HG02642 (cell line): ENCODE measurements at regions not wholly inside any gene's neighbourhood (a gene's known extent, or its start where the extent isn't known, plus 50 kb on each side); places are given as distances from the start of the nearest gene placed in this dataset.

ENCODE experiments used
- ATAC-seq: cut with Tn5 transposase; IDR thresholded peaks from one replicate; pipeline ENCODE4 v1.9.1; 2021; ENCODE audit warnings: mild to moderate bottlenecking; ENCODE audit not compliant: unreplicated experiment, poor library complexity

DNA sequence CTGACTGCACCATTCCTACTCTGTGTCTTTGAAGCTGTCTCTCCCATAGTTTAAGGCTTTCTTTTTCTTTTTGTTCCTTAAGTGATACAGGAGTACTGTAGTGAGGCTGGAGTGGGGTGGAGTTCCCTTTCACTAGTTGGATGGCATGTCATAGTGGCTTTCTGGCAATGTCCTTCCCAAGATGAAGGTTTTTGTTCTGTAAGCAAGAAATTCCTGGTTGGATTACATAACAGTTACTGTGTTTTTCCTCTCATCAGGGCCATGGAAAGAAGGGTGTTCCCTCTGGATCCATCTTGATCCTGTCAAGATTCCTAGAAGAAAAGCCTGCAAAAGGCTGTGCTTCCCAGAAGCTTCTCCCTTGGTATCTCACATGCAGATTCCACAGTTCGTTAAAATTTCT is 84.2 kb downstream of the ACKR3 start:
- no peak for ATAC-seq

DNA sequence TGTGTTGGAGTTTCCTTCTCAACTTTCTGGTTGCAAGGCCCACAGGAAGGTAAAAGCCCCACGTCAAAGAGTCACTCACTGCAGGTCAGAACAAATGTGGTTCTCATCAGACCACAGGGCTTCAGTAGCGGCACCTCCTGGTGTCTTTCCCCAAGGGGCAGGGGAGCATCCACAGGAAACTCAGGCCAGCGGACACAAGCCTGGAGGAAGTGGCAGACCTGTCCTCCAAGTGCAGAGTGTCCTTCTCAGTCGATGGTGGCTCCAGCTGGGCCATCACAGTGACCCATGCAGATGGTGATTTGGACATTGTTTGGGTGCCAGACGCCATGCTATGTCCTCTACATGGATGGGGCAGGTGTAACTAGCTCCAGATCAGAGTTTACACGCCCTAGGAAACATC is 84.9 kb downstream of the ACKR3 start:
- ATAC-seq = no peak

DNA sequence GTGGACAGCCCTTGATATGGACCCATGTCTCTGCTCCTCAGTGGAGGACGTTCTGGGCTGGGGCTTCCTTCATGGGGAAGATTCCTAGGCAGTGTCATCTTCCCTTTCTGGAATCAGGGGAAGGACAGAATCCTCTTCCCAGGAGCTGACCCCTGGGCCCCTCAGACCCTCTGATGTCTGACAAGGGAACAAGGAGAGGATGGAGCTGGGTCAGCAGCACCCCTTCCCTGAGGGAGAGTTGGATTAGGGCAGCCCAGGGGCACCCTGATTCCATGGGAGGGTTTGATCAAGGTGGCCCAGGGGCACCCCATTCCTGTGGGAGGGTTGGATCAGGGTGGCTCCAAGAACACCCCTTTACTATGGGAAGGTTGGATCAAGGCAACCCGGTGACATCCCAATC is 86.5 kb downstream of the ACKR3 start:
- no peak for ATAC-seq

DNA sequence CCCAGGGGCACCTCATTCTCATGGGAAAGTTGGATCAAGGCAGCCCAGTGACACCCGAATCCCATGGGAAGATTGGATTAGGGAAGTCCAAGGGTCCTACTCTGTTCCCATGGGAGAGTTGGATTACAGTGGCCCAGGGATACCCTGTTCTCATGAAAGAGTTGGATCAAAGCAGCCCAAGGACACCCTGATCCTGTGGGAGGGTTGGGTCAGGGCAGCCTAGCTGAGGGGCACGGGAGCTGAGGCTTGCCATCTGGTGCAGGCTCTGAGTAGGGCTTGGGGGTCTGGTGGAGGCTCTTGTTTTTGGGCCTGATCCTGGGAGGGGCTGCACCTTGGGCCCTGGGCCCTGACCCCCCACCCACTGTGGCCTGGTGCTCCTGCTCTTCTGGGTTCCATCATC is 87.1 kb downstream of the ACKR3 start:
- ATAC-seq = no peak

DNA sequence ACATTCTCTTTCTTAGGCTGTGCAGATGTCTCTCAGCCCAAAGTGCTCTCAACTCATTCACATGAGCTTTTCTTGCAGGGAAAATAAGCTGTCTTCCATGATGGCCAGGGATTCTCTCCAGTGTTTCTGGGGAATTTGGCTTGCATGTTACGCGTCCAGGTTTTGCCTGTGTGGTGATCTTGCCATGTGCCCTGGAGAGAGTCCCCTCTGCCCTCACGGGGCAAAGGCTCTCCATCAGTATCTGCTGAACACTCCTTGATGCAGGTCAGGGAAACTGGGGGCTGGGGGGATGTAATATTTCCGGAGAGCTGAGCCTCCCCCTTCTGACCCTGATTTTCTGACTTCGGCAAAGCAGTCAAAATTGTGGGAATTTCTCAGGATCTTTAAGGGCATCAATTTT is 87.6 kb downstream of the ACKR3 start:
- no peak for ATAC-seq

DNA sequence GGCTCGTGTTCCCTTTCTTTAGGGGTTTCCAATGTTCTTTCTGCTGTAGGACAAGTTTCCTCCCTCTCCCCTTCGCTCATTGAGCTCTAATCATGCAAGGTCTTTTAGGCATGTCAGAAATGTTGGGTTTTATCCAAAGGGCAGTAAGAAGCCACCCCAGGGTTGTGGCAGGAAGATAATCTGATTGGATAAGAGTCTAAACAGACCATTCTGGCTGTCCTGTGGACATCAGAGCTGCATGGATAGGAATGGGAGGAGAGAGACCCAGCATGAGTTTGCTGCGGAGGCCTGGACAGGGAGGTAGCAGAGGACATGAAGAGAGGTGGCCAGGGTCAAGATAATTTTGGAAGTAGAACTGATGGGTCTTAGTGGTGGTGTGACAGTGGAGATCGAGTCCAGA is 88.2 kb downstream of the ACKR3 start:
- ATAC-seq = no peak

DNA sequence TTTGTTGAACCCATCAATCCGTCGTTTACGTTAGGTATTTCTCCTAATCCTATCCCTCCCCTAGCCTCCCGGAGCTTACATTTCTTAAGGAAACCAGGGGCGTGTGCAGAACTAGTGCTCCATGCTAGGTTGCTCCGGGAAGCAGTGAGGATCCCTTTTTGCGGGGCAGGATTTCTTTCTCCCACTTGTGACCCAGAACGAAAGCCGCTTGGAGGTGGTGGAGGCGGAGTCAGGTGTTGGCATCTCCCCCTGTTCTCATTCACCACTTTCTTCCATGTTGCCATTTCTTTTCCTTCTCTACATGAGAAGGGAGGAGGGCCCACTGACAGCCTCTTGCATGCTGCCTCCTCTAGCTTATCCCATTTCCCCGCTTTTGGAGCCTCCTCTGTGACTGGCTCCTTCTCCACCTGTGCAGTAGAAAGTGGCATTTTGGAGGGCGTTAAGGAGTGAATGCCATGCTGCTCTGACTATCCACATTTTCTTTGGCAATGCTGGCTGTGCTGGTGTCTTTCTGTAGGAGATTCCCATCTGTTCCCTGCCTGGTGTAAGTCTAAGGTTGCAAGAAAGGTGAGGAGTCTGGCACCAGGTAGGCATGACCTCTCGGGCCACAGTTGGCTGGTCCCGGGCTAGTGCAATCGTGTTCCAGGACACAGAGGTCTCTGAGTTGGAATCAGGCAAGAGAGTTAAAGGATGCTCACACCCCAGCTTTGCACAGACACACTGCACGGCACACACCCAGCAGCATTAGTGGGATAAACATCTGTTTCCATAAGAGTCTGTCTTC is 89.5 kb downstream of the ACKR3 start:
- ATAC-seq = no peak

DNA sequence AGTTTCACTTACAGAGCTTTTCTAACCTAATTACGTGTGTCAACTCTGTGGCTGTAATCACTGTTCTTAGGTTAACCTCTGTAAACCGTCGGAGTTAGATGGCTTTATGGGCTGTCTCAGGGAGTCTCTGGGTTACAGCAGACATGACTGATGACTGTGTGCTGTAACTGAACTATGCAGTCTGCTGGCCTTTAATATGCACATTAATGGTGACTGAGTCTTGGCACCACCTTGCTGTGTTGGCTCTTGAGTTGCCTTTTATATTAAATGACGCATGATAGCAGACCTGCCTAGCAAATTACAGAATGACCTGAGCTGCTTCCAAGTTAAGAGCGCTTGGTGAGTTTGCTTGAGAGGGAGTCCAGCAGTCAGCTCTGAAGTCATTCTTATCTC is 90.1 kb downstream of the ACKR3 start:
- no peak for ATAC-seq

DNA sequence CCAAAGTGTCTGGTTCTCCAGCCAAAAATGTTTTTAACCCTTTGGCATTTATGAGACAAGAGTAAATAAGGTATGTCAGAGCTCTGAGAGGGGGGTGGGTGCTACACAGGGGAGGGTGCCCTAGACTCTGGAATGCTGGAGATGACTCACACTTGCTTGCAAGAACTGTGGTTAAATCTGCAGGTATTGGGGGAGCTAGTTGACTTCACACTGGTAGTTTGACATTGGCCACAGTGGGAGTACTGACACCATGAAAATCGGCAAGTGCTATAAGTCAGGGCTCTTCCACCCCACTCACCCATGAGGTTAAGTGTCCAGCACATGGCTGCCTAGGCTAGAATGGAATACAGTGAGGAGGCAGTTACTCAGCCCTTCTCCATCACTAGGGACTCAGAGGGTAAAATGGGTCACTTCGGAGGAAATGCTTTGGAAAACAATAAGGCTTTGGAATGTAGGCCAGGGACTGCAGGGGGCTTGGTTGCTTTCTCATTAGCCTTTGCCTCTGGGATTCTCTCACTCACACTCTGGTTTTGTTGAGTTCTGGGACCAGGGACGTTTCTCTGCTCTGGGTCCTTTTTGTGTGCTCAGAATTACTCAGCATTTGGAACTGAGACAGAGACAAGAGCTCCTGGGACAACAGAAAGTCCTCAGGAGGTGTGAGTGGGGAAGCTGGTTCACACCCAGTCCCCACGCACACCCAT is 91.6 kb downstream of the ACKR3 start:
- no peak for ATAC-seq

DNA sequence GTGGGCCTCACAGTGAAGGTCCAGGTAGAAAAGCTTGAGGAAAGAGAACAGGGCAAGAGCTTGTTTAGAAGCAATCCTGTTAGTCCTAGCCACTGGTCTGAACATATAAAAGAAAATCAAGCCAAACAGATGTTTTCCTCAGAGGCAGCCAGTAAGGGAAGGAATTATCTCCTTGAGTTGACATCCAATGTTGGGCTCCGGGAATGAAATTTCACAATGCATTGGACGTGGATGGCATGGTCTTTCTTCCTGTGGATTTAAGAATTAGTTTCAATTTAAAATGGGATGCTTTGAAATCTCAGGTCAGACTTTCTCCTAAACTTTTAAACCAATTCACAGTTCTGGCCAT is 92.1 kb downstream of the ACKR3 start:
- ATAC-seq = no peak

DNA sequence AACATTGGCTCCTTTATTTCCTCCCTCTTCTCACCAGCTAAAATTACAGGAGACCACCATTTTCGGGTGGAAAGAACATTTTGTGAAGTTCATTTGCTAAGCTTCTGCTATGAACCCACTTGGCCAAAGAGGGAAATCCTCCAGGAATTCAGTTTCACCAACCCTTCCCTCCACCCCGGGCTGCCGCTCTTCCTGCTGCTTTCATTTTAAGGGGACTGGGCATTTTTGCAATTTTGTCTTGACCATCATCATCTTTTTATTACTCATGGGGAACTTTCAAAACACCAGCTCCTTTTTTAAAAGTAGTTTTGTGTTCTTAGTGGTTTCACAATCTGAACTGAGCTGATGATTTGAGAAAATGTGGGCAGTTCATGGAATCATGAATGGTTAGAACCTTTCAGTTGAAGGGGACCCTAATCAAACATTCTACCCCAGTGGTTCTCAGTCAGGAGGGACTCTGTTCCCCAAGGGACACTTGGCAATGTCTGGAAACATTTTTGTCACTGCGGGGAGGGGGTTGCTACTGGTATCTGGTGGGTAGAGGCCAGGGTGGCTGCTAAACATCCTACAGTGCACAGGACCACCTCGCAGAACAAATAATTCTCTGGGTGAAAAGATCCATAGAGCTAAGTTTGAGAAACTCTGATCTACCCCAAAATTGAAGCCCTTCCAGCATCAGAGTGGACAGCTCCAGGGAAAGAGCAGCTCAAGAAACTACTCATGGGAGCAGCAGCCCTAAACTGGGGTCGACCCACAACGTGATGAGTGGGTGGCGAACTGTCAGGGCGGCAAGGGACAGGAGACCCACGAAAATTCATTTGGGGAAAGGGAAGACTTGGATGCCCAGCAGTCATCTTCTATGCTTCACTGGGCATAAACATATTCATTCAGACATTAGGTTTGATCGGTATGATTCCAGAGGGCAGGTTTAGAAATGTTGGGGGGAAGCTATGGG is 92.9 kb downstream of the ACKR3 start:
- no peak for ATAC-seq

DNA sequence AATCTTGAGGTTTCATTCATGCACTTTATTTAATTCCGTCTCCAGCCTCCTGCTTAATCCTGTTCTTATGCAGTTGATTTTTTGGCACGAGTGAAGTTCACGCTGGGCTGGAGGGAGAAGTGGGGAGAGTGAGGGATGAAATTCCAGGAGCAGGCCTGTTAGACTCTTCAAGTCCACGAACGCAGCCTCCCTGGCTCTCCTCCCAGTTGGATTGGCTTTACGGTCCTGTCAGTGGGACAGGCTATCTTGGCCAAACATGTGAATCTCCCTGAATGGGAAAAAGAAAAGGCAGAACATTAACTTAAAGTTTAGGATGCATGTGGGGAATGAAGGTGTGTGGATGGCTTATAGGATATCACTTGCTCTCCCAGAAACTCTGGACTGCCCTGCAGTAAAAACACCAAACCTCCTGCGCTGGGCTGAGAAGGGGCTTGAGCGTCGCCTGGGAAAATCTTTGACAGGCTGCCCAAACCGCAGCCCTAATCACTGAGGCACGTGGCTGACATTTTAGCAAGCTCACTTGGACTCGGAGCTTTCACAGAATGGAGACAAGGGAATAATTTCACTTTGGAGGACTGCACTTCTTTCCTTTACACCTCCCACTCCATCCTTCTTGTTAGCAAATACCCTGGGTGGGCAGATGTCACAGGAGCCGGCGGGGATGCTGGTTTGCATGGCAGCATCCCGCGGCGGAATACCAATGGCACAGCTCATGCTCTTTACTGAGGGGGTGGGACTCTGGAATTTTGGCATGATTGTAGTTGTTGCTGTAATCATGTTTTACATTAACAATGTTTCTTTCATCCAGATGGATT is 93.9 kb downstream of the ACKR3 start:
- no peak for ATAC-seq

DNA sequence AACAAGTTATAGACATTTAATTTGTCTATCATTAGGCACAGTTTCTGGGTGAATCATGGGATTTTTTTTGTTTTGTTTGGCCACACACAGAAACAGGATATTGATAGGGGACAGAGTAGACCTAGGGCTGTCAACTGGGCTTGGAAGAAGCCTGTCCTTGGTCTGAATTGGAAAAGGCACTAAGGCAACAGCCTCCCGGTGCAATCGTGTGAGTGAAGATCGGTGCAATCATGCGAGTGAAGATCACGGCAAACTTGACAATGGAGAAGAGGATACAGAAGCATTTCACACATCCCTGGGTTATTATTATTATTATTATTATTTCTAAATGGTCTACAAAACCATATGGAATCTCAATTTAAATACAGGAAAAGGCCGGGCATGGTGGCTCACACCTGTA is 94.5 kb downstream of the ACKR3 start:
- no peak for ATAC-seq

DNA sequence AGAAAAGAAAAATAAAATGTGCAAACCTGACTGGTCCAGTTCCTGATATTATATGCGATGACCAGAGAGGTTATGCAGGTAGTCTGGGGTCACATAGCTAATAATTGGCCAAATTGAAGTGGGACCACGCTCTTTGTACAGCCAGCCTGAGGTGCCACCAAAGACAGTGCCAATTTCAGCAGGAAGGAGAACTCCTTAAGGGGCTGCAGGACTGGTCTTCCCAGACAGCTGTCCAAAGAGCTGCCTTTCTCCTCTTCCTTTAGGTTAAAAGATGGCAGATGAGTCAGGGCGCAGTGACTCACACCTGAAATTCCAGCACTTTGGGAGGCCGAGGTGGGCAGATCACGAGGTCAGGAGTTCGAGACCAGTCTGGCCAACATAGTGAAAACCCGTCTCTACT is 95.5 kb downstream of the ACKR3 start:
- ATAC-seq = no peak

DNA sequence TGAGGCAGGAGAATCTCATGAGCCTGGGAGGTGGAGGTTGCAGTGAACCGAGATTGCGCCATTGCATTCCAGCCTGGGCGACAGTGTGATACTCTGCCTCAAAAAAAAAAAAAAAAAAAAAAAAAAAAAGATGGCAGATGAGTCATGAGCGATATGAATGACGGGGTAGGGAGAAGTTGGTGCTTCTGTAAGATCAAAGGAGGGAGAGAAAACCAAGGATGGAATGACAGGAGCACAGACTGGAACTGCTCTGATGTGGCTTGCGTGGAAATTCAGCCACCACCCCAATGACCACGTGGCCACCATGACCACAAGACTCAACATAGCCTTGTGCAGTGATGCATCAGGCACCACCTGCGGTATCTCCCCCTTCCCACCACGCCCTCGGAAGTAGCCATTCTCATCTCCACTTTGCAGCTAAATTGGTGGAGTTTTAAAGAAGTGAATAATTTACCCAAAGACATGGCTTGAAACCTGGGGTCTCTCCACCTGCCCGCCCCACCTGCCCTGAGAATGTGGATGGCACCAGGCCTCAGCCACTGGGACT is 96.0 kb downstream of the ACKR3 start:
- ATAC-seq = no peak

DNA sequence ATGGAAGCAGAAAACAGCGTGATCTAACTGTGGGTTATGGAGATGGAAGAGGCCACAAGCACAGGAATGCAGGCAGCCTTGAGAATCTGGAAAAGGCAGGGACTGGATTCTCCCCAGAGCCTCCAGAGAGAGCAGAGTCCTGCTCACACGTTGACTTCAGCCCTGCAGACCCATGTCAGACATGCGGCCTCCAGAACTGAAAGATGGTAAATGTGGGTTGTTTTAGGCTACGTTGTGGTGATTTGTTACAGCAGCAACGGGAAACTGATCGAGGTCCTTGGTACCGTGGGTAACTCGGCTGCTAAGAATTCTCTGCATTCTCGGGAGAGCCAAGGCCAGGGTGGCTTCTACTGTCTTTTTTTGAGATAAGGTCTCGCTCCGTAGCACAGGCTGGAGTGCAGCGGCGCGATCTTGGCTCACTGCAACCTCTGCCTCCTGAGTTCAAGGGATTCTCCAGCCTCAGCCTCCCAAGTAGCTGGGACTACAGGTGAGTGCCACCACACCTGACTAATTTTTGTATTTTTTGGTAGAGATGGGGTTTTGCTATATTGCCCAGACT is 97.1 kb downstream of the ACKR3 start:
- no peak for ATAC-seq

DNA sequence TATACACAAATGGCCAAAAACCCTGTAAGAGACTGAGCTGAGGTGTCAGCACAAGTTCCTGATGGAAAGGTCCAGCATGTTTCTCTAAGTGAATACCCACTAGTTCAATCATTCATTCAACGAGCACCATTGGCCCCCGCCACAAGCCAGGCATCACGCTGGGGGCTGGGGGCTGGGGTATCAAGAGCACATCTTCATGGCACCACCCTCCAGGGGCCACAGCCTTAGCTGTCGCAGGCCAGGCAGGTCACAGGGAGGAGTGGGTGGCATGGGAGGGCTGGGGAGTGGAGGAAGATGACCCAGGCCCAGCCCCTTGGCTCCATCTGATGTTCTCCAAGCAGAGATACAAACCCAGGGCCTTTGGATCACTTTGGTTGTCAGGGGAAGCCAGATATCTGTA is 97.9 kb downstream of the ACKR3 start:
- ATAC-seq = no peak

DNA sequence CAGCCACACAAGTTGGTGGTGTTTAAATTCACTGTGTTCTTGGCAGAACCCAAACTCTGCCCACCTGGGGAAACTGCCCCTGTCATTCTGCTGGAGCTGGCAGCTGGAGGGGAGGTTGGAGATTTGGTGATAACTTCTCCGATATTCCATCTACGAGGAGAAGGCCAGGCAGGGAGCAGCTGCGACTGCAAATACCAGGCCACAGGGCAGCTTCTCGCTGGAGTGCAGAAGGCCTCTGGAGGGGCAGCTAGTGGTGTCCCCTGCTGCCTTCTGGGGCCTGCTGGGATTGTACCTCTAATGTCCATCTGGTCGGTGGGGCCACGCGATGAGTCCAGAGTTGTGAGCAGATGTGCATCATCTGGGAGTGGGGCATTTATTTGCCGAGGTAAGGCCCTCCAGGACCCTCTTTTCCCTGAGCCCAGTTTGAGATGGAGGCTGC is 98.9 kb downstream of the ACKR3 start:
- ATAC-seq = no peak

DNA sequence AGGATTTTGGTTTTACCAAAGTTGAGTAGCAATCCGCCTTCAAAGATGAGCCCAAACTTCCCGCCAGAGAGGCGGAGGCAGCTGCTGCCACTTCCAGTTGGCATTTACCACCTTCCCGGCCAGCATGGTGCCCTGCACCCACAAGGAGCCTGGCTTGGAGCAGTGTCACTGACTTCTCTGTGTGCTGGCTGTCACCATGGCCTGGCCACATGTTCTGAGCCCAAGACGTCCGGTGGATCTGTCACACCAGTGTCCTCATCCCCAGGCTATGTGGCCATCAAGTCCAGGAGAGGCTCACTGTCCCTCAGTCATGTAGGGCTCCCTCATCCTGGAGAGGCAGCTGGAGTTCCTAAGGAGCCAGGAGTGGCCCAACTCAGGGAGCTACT is 100.6 kb downstream of the ACKR3 start:
- ATAC-seq = no peak
